ENCODE measurements at regions not wholly inside any gene's neighbourhood (a gene's known extent, or its start where the extent isn't known, plus 50 kb on each side); places are given as distances from the start of the nearest gene placed in this dataset.
"Not testable (repeated sequence)": the region's sequence is repeated elsewhere in the genome, so short reads cannot be mapped to it uniquely, and the experiment has no call there.

DNA sequence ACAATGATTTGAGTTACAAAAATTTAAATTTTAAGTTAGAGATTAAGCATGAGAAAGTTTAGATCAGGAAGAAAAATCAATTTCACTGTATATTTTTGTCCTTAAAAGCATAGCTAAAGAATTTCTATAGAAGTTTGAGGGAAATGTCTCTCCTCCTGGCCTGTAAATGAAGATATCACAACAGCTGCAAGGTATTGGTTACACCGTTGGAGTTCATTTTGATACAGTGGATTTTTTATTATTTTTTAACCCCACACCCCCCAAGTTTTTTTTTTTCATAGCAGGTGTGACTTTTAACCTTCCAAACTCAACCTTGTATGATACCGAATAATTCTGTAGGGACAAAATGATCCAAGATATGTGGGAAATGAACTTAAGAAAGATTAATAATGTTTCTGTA, 156.3 kb downstream of the DISP1 start:
- TF ChIP-seq, protein P1, sequence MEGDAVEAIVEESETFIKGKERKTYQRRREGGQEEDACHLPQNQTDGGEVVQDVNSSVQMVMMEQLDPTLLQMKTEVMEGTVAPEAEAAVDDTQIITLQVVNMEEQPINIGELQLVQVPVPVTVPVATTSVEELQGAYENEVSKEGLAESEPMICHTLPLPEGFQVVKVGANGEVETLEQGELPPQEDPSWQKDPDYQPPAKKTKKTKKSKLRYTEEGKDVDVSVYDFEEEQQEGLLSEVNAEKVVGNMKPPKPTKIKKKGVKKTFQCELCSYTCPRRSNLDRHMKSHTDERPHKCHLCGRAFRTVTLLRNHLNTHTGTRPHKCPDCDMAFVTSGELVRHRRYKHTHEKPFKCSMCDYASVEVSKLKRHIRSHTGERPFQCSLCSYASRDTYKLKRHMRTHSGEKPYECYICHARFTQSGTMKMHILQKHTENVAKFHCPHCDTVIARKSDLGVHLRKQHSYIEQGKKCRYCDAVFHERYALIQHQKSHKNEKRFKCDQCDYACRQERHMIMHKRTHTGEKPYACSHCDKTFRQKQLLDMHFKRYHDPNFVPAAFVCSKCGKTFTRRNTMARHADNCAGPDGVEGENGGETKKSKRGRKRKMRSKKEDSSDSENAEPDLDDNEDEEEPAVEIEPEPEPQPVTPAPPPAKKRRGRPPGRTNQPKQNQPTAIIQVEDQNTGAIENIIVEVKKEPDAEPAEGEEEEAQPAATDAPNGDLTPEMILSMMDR (IDR thresholded peaks at IDR 0.05; ENCODE audit: control insufficient read depth, extremely low read depth, insufficient read depth) = no peak
- no peak for DNase-seq (ENCODE audit: low read depth)

DNA sequence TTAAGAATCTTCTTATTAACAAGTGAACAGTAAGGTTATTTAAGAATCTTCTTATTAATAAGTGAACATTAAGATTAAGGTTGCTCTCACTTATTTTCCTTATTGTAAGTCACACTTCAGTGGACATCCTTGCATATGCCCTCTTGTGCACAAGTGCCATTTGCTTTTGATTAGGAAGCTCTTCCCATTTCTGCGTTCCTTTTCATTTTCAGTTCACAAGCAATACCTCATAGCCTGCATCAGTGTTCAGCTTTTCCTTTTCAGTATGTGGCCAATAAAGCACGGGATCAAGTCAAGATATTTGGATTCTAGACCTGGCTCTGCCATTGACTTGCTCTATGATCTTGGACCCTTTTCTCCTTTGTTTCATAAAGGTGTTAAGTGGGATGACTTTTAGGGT, 158.7 kb downstream of the DISP1 start:
- TF ChIP-seq, protein P1 (IDR thresholded peaks at IDR 0.05; ENCODE audit: control insufficient read depth, extremely low read depth, insufficient read depth) = no peak
- no peak for DNase-seq (ENCODE audit: low read depth)
- no peak overlapping the region for H3K4me3 ChIP-seq (ENCODE audit: low read depth, low read length)

More for the DNA sequence above, 156.3 kb downstream of the DISP1 start:
- H3K4me3 ChIP-seq (ENCODE audit: low read depth, low read length) = no peak overlapping the region

DNA sequence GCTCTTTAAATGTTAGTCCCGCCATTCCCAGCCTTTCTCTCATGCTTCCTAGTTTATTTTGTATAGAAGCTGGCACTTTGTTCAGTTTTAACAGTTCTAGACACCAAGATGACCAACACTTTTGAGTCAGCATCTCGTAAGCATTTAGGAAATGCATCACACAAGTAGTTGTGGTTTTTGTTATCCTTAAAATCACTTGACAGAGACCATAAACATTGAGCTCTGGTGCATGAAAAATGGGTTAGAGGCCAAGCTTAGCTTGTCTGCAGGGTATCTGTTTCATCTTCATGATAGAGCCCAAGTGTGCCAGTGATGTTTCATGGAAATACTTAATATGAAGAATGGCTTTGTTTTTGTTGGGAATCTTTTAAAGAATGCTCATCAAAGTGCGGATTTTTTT, 159.7 kb downstream of the DISP1 start:
- TF ChIP-seq, protein P1 (IDR thresholded peaks at IDR 0.05; ENCODE audit: control insufficient read depth, extremely low read depth, insufficient read depth) = no peak
- no peak overlapping the region for H3K4me3 ChIP-seq (ENCODE audit: low read depth, low read length)
- DNase-seq (ENCODE audit: low read depth) = no peak

DNA sequence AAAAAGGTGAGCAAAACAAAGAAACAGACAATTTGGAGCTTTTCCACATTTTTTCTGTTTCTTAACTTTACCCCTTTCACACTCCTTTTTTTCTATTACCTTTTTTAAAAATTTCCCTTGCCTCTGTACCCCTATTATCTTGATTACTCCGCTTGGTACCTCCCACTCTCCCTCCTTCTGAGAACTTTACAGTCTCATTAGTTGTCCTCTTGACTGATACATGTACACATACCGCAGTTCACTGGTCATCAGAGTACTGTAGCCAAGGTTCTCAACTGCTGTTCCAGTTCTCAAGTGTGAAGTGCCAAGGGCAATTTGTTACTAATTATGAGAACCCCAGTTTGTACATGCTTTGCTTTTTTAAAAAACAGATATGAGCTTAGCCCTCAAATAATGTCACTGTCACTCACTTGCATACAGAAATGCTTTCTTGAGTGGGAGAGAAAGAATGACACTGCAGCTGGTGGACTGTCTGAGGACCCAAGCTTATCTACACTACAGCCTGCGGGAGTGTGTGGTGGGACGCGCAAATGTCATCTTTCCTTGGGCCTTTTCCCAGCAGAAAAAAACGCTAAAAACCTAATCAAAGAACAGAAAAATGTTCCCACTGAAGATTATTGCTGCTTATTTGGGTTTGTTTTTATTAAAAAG, 160.8 kb downstream of the DISP1 start:
- no peak for DNase-seq (ENCODE audit: low read depth)
- no peak overlapping the region for H3K4me3 ChIP-seq (ENCODE audit: low read depth, low read length)

DNA sequence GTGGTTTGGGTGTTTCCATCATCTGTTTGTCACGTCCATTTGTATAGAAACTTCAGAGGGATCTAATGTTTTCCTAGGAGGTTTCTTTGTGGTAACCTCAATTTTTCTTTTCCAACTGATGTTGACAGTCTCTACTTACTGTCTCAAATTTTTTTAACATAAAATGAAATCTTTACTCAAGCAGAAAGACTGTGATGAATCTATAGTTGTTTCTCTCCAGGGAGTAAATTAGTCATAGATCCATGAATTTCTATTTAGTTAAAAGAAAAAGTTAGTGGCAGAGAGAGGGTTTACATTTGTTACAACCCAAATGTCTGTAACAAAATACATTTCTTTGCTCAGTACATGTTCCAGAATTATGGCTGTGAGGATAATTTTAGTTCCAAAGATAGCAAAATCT, 161.6 kb downstream of the DISP1 start:
- no peak for DNase-seq (ENCODE audit: low read depth)
- H3K4me3 ChIP-seq (ENCODE audit: low read depth, low read length) = no peak overlapping the region
- TF ChIP-seq, protein P1 (IDR thresholded peaks at IDR 0.05; ENCODE audit: control insufficient read depth, extremely low read depth, insufficient read depth) = no peak

More for the DNA sequence above, 160.8 kb downstream of the DISP1 start:
- TF ChIP-seq, protein P1 (IDR thresholded peaks at IDR 0.05; ENCODE audit: control insufficient read depth, extremely low read depth, insufficient read depth) = no peak

DNA sequence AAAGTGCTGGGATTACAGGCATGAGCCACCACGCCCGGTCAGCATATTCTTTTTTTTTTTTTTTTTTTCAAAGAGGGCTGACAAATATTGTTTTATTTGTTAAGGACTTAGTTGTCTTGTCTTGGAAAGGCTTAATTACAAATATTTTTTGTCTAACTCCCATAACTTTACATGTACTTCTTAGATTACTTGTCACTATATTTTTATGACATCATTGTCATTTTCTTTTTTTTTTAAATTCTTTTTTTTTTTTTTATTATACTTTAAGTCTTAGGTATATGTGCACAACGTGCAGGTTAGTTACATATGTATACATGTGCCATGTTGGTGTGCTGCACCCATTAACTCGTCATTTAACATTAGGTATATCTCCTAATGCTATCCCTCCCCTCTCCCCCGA, 162.5 kb downstream of the DISP1 start:
- not testable (repeated sequence) for H3K4me3 ChIP-seq (ENCODE audit: low read depth, low read length); DNase-seq (ENCODE audit: low read depth)

DNA sequence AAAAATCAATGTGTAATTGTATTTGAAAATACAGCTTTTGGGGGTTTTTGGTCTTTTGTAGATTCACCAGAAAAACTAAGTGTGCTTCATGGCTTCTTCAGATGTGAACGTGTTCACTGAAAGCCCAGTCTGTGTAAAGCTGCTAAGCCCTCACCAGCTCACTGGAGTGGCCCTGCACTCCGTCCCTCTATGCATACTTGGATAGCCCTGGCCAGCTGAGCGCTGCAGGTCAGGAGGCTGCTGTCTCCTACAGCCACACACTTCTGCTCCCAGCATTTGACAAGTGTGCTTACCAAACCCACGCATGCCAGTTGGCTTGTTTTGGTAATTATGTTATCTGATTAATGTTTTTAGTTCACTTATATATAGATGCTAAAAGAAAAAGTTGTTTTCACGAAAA, 163.5 kb downstream of the TLR5 start:
- TF ChIP-seq, protein P1 (IDR thresholded peaks at IDR 0.05; ENCODE audit: control insufficient read depth, extremely low read depth, insufficient read depth) = no peak
- DNase-seq (ENCODE audit: low read depth) = no peak
- no peak overlapping the region for H3K4me3 ChIP-seq (ENCODE audit: low read depth, low read length)
